HG03432 (cell line): ENCODE measurements at regions not wholly inside any gene's neighbourhood (a gene's known extent, or its start where the extent isn't known, plus 50 kb on each side); places are given as distances from the start of the nearest gene placed in this dataset.
"Not testable (repeated sequence)": the region's sequence is repeated elsewhere in the genome, so short reads cannot be mapped to it uniquely, and the experiment has no call there.

Experiments
- ATAC-seq: cut with Tn5 transposase; IDR thresholded peaks from one replicate; pipeline ENCODE4 v1.9.1; 2021; ENCODE audit warnings: mild to moderate bottlenecking, moderate library complexity; ENCODE audit not compliant: unreplicated experiment

- ATAC-seq: no peak
Observed at GRCh38 chrX:2574271-2574670, 73.5 kb upstream of the DHRSX start.

GRCh38 chrX:2572740-2573139, 72.0 kb upstream of the DHRSX start:
- ATAC-seq: no peak

GRCh38 chrX:2568125-2568524, 67.3 kb upstream of the DHRSX start:
- ATAC-seq: no peak

- ATAC-seq: no peak
Observed at GRCh38 chrX:2566055-2566454, 65.3 kb upstream of the DHRSX start.

- ATAC-seq: no peak
Observed at GRCh38 chrX:2561456-2561855, 60.7 kb upstream of the DHRSX start.

- no peak for ATAC-seq
Observed at GRCh38 chrX:2559124-2559523, 58.3 kb upstream of the DHRSX start.

GRCh38 chrX:2554891-2555290, 54.1 kb upstream of the DHRSX start:
- no peak for ATAC-seq

- ATAC-seq: not testable (repeated sequence)
Observed at GRCh38 chrX:2554066-2554465, 53.3 kb upstream of the DHRSX start.

GRCh38 chrX:2552621-2553201, 51.9 kb upstream of the DHRSX start:
- no peak for ATAC-seq

GRCh38 chrX:2550328-2551020, 49.7 kb upstream of the DHRSX start:
- no peak for ATAC-seq
